Suprapubic skin (tissue), 4 donors: ENCODE measurements at regions not wholly inside any gene's neighbourhood (a gene's known extent, or its start where the extent isn't known, plus 50 kb on each side); places are given as distances from the start of the nearest gene placed in this dataset.

ENCODE experiments used
- DNase-seq, 2 donors: peaks; one replicate each; pipeline ENCODE4 v3.0.0-alpha.2; 2019; ENCODE audit warnings: low spot score in 2 of 2
- H3K27ac ChIP-seq: fragments of 200-600 bp; sonication (generic); one replicate; pipeline ENCODE4 v1.5.1; 2019
- H3K27me3 ChIP-seq: fragments of 200-600 bp; sonication (generic); one replicate; pipeline ENCODE4 v1.5.1; 2019
- H3K36me3 ChIP-seq: fragments of 200-600 bp; sonication (generic); one replicate; pipeline ENCODE4 v1.5.1; 2019
- H3K4me1 ChIP-seq: fragments of 200-600 bp; sonication (generic); one replicate; pipeline ENCODE4 v1.5.1; 2019
- H3K4me3 ChIP-seq: fragments of 200-600 bp; sonication (generic); one replicate; pipeline ENCODE4 v1.5.1; 2019; ENCODE audit warnings: mild to moderate bottlenecking
- H3K9me3 ChIP-seq: fragments of 200-600 bp; sonication (generic); one replicate; pipeline ENCODE4 v1.5.1; 2019
- CTCF ChIP-seq, 2 donors: fragments of 200-600 bp in 1 of 2; fragments of 450-650 bp in 1 of 2; sonication (generic) in 1 of 2; IDR thresholded peaks; one replicate each; pipeline ENCODE4 v1.5.1; 2016 to 2019; ENCODE audit warnings: antibody characterized with exemption in 2 of 2, mild to moderate bottlenecking in 1 of 2, moderate library complexity in 1 of 2
- EP300 ChIP-seq: sonication (generic); formaldehyde crosslinking; IDR thresholded peaks from one replicate; pipeline ENCODE4 v1.6.1; 2017; ENCODE audit warnings: antibody characterized with exemption
- POLR2A ChIP-seq, 2 donors: fragments of 450-650 bp; IDR thresholded peaks; one replicate each; pipeline ENCODE4 v1.6.1; 2017; ENCODE audit warnings: antibody characterized with exemption in 2 of 2, mild to moderate bottlenecking in 2 of 2, moderate library complexity in 2 of 2
- POLR2AphosphoS5 ChIP-seq, 3 donors: sonication (generic); formaldehyde crosslinking; IDR thresholded peaks; one replicate each; pipeline ENCODE4 v1.6.1; 2017; ENCODE audit warnings: antibody characterized with exemption in 3 of 3
- WGBS: methylation state at CpG from one replicate; pipeline ENCODE4 v1.1.5; 2018; 5-methylcytosine and 5-hydroxymethylcytosine counted together

GRCh38 chr4:84237008-84237407 is 262.1 kb downstream of the NKX6-1 start:
- TF ChIP-seq EP300 (no peak), POLR2A (IDR thresholded peaks at IDR 0.05) (no peak), CTCF (IDR thresholded peaks at IDR 0.05) (no peak), POLR2AphosphoS5 (IDR thresholded peaks at IDR 0.05) (no peak)
- H3K27me3 ChIP-seq, result no peaks in the 10 kb centered on the region
- no peaks in the 10 kb centered on the region for H3K36me3 ChIP-seq
- no peak overlapping the region for H3K27ac ChIP-seq
- no peak overlapping the region for H3K4me3 ChIP-seq
- H3K4me1 ChIP-seq, result no peaks in the 10 kb centered on the region
- WGBS, result 62% methylated on average over 3 of the region's 4 CpGs
- no peaks in the 10 kb centered on the region for H3K9me3 ChIP-seq
- no peak for DNase-seq

DNA sequence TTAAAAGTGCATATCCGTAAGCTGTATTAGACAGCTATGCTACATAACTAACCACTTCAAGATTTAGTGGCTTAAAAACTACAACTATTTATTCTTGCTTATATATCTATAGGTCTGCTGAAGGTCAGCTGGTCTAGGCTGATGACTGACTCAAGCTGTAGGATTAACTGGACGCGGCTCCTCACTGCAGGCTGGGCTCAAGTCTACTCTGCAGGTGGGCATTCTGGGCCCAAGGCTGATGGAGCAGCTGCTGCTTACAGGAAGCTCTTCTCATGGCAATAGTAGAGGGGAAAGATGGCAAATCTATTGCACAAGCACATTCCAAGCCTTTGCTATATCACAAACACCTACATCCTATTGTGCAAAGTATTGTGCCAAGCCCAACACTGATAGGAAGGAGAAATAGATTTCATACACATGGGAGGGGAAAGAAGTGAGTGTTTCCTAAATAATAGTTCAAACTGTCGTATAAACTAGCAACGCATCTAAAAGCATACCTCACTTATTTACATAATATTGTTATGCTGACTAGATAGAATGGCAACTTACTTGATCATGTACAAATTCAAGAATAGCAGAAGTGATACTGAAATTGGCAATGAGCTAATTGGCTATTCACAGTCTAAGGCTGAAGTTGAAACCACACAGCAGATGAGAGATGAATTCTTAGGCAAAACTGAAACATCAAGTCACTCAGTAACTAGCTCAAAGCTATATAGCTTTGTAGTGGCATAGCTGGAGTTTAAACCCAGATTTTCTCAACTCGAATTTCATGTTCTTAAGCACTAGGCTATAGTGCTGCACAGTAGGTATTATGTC is 263.8 kb downstream of the NKX6-1 start:
- H3K9me3 ChIP-seq, result no peaks in the 10 kb centered on the region
- H3K4me3 ChIP-seq, result no peak overlapping the region
- no peaks in the 10 kb centered on the region for H3K4me1 ChIP-seq
- H3K27me3 ChIP-seq, result no peaks in the 10 kb centered on the region
- 84% methylated on average over 6 of the region's 6 CpGs for WGBS
- TF ChIP-seq CTCF (IDR thresholded peaks at IDR 0.05), result no peak
- no peak for TF ChIP-seq EP300
- no peak for TF ChIP-seq POLR2AphosphoS5 (IDR thresholded peaks at IDR 0.05)
- TF ChIP-seq POLR2A (IDR thresholded peaks at IDR 0.05), result no peak
- no peaks in the 10 kb centered on the region for H3K36me3 ChIP-seq
- DNase-seq, result no peak
- H3K27ac ChIP-seq, result no peak overlapping the region

DNA sequence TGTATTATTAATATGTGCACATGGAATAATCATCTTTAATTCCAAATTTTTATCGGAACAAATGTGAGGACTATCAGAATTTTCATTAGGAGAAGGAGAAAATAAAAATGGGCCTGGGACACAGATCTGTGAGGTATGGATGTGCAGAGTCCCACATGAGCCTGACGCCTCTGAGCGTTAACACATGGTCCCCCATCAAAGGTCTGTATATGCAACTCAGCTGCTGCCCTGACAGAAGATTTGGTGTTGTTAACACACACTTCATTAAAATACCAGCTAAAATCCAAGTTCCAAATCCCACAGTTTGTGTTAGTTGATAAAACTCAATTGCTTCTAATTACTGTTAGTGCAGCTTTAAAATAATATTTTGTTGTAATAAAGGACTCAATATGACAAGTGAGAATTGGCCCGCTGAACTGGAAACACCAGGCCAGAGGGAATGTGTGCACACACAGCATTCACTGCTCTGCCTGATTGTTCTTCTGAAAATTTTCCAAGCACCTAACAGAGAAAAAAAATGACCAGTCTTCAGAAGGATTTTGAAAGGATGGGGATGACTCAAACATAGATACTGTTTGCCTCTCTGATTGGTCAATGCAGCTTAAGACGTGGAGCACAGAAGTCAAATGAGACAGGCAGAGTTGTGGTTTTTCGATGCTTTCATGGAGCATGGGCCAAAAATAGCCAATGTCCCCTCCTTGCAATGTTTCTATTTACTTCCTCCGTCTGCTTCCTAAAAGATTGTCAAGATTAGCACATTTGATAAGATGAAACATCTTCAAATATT is 266.6 kb downstream of the NKX6-1 start:
- TF ChIP-seq POLR2AphosphoS5 (IDR thresholded peaks at IDR 0.05) (no peak), CTCF (IDR thresholded peaks at IDR 0.05) (no peak), EP300 (no peak)
- Histone ChIP-seq H3K27ac (no peak overlapping the region), H3K9me3 (no peaks in the 10 kb centered on the region), H3K36me3 (no peaks in the 10 kb centered on the region), H3K27me3 (no peaks in the 10 kb centered on the region), H3K4me3 (no peak overlapping the region), H3K4me1 (no peaks in the 10 kb centered on the region)
- 72% methylated on average over 7 of the region's 7 CpGs for WGBS
- DNase-seq, result no peak

DNA sequence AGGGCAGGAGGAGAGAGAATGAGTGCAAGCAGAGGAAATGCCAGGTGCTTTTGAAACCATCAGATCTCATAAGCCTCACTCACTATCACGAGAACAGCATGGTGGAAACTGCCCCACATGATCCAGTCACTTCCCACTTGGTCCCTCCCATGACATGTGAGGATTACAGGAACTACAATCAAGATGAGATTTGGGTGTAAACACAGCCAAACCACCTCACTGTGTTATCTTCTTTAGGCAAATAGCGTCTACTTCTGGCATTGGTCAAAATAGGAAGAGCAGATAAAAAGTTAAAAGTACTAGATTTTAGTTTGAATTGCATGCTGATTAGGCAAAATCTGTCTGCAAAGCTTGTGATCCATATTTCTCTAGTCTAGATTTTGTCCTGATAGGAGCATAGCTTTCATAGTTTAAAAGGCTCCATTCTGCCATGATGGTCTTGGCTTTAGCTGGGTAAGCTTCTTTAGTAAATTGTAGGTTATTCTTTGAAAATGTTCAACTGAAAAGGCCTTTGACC is 267.5 kb downstream of the NKX6-1 start:
- no peak for DNase-seq
- WGBS, result 63% methylated on average over 2 of the region's 2 CpGs
- TF ChIP-seq EP300 (no peak), POLR2AphosphoS5 (IDR thresholded peaks at IDR 0.05) (no peak), POLR2A (IDR thresholded peaks at IDR 0.05) (no peak), CTCF (IDR thresholded peaks at IDR 0.05) (no peak)
- Histone ChIP-seq H3K27ac (no peak overlapping the region), H3K4me3 (no peak overlapping the region), H3K9me3 (no peaks in the 10 kb centered on the region), H3K27me3 (no peaks in the 10 kb centered on the region), H3K4me1 (no peaks in the 10 kb centered on the region), H3K36me3 (no peaks in the 10 kb centered on the region)

- TF ChIP-seq EP300, result no peak
- no peak for TF ChIP-seq POLR2AphosphoS5 (IDR thresholded peaks at IDR 0.05)
- TF ChIP-seq POLR2A (IDR thresholded peaks at IDR 0.05), result no peak
- TF ChIP-seq CTCF (IDR thresholded peaks at IDR 0.05), result no peak
- Histone ChIP-seq H3K4me3 (no peak overlapping the region), H3K27me3 (no peaks in the 10 kb centered on the region), H3K9me3 (no peaks in the 10 kb centered on the region), H3K27ac (no peak overlapping the region), H3K4me1 (no peaks in the 10 kb centered on the region), H3K36me3 (no peaks in the 10 kb centered on the region)
- DNase-seq, result no peak
- 48% methylated on average over 4 of the region's 4 CpGs for WGBS
Observed at GRCh38 chr4:84224522-84224921, 274.6 kb downstream of the NKX6-1 start.
